GM21515 (cell line): ENCODE measurements at regions not wholly inside any gene's neighbourhood (a gene's known extent, or its start where the extent isn't known, plus 50 kb on each side); places are given as distances from the start of the nearest gene placed in this dataset.
A peak's percentile ranks its signal among the peaks of the same experiment; 100 is the strongest.

Source experiments
- ATAC-seq: cut with Tn5 transposase; IDR thresholded peaks from one replicate; pipeline ENCODE4 v1.9.1; 2021; ENCODE audit not compliant: unreplicated experiment

- no peak for ATAC-seq
These were observed 165.4 kb upstream of the SLC1A4 start for GRCh38 chr2:64823794-64824193.

DNA sequence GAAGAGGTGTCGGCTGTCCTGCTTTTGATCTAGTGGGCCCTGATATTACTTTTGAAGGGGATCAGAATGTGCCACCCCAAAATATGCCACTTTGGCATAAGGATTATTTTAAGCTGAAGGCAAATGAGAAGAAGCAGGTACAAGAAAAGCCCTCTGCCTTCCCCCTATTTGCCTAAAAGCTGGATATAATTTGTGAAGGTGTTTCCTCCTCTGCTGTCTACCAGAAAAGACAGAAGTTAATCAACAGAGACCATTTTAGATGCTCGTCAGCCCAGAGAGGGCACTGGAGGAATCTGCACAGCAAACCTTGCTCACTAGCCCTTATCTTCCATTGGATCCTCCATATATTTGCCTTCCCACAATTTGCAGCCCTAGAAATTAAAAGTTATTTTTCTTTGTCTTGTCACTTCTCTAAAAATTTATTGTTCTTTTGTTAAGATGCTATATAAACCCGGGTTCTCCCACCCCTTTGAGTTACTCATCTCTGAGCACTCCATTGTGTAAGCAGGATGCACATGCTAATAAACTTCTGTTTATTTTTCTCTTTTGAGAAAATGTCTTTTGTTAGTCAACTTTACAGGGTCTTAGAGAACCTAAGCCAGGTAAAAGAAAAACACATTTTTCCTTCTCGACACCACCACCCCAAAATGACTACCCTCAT lies 163.2 kb upstream of the SLC1A4 start:
- no peak for ATAC-seq

DNA sequence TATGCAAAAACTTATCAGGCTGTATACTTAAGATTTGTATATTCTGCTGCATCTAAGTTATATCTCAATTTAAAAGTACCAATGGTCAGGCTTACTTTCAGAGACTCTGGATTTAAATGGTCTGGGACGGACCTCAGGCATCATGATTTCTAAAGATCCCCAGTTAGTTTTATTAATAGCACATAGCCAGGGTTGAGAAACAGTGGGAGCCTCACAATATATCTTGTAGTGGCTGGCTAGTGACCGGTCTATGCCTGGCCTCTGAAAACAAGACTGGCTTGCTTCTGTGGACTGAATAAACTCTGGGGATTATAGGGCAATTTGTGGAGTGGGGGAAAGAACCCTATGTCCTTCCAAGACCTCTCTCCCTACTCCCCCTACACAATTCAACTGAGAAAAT lies 162.5 kb upstream of the SLC1A4 start:
- ATAC-seq, result no peak

- no peak for ATAC-seq
These were observed 160.9 kb upstream of the SLC1A4 start for GRCh38 chr2:64828261-64828660.

DNA sequence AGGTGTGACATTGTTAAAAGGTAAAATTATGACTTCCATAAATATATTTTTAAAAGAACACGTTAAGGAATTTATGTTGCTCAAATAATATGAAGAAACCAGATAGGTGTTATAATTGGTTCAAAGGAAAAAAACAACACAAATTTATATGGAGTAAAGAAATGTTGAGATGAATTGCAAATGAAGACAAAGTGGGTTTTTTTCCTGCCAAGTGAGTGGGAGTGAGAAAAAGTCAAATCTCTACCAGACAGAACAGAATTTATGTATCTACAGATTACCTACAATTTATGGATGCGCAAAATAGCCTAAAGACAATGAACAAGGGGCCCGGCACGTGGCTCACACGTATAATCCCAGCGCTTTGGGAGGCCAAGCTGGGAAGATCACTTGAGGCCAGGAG lies 159.7 kb upstream of the SLC1A4 start:
- ATAC-seq, result no peak

GRCh38 chr2:64831134-64831976 lies 157.8 kb upstream of the SLC1A4 start:
- ATAC-seq, result peak; percentile 76

DNA sequence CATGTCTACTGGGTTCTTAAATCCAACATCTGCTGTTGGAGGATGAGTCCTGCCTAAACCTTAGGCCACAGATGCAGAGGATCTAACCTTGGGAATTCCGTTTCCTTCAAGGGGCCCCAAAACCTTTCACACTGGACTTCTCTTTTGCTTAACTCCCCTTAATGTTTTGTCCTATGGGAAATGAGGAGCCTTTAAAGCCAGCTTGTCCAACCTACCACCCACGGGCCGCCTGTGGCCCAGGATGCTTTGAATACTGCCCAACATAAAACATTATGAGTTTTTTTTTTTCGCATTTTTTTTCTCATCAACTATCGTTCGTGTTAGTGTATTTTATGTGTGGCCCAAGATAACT lies 157.2 kb upstream of the SLC1A4 start:
- no peak for ATAC-seq

DNA sequence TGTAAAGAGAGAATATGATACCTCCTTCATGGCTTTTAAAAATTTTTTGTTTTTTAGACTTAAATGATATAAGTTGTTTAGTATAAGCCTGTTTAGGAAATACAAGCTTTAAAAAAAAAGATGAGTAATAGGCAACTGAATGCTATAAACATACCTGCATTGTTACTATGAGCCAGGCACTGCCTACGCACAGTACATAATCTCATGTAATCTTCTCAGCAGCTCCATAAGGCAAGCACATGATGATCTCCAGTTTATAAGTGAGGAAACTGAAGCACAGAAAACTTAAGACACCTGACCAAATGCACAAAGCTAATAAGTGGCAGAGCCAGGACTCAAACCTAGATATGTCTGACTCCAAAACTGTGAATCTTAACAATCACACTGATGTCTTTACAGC lies 156.3 kb upstream of the SLC1A4 start:
- ATAC-seq, result no peak

DNA sequence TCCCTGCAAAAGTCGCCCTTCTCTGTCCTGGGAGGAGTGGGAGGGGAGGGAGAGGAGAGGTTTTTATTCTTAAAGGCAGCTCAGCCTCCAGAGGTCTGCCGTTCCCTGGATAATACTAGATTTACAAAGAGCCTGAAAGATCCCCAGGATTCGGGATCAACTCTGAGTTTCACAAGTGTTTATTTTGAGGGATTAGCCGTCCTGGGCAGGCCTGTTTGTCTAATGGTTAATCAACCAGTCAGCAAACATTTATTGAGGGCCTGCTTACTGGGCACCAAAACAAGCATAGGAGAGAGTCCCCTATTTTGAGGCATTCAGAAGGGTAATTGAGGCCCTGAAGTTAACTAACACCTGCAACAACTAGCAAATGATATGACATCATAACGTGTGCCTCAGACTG lies 152.6 kb upstream of the SLC1A4 start:
- ATAC-seq, result no peak

GRCh38 chr2:64837116-64837731 lies 152.0 kb upstream of the SLC1A4 start:
- ATAC-seq, result no peak

GRCh38 chr2:64837925-64838641 lies 151.1 kb upstream of the SLC1A4 start:
- no peak for ATAC-seq

DNA sequence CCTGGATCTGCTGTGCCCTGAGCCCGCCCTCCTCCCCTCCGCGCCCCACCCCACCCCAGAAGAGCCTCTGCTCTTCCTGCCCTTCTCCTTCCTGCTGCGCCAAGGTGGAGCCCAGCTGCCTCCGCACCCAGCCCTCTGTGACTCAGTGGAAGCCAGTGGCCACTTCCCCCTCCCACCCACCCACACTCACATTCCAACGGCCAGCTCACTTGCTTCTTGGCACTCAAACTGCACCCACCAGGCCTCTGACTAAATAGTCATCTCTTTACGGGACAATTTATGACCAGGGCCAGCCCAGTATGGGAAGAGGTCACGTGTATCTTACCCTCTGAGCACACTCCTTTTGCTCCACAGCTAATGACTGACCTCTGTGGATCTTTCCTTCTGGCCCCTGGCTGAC lies 150.4 kb upstream of the SLC1A4 start:
- no peak for ATAC-seq

GRCh38 chr2:64839844-64840243 lies 149.4 kb upstream of the SLC1A4 start:
- peak; percentile 87 for ATAC-seq

DNA sequence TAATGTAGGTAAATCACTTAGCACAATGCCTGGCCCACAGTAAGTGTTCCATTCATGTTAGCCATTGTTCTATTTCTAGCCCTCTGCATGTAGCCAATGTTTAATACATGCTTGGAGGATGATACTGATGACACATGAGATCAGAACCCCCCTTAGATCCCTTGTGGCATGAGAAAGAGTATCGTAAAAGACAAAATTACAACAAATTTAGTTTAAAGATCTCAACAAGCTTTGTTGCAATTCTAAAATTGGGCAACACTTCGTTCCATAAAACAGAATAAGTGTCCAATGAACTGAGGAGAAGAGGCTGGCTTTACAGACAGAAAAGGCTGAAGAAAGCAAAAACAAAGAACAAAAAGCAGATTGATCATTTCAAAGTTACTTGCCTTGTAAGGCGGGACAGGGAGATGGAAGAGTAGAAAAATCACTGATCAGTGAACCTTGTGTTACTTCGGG lies 148.7 kb upstream of the SLC1A4 start:
- no peak for ATAC-seq

DNA sequence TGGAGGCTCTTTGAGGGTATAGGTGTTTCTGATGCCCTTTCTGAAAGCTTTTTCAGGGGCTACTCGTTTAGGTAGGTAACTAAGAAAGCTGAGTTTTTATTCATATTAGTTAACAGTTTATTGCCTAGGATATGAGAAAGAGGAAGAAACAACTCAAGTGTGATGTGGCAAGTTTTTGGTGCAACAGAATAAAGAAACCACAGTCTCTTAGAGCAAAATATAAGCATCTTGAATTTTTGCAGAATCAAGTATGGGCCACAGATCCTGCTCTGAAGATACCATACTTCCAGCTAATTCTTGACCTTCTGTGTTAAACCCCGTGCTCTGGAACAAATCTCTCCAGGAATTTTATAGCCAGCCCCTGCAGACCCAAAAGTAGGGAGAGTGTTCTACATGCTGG lies 147.7 kb upstream of the SLC1A4 start:
- no peak for ATAC-seq

- ATAC-seq, result no peak
These were observed 147.2 kb upstream of the SLC1A4 start for GRCh38 chr2:64842030-64842429.

DNA sequence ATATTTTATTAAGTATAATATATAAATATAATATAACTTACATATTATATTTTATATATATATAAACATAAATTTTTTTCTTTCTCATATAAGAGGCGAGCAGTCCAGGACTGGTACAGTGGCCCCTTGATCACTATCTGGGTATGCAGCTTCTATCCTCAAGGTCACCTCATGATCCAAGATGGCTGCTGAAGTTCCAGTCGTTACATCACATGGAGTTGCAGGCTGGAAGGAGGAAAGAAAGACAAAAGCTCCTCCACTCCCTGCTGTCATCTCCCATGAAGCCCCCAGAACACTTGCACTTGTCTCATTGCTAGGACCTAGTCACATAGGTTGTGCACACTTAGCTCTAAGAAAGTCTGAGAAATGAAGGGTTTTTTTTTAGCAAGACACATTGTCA lies 145.1 kb upstream of the SLC1A4 start:
- no peak for ATAC-seq

DNA sequence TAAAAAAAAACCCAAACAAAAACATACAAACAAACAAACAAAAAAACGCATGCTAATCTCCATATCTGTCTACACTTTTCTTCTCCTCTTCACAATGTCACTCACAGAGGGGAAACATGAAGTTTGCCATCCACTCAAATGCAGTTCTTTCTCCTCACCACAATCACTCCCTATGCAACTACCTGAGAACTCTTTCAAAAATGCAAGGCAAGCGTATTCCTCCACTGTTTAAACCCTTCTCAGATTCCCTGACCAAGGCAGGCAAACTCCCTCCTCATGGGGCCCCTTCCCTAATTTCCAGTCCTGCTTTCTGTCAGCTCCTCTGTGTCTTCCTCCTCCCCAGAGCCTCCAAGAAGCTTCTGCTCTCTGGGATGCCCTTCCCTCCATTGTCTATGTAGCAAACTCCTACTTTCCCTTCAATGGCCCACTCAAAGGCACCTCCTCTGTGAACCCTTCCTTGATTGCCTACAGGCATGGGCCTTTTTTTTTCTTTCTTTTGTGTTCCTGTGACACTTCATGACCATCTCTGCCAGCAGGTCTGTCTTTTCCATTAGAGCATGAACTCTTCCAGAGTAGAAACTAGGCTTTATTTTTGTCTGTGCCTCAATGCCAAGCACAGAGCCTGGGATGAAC lies 143.8 kb upstream of the SLC1A4 start:
- ATAC-seq, result no peak

- no peak for ATAC-seq
These were observed 143.0 kb upstream of the SLC1A4 start for GRCh38 chr2:64846177-64846576.

- ATAC-seq, result no peak
These were observed 141.3 kb upstream of the SLC1A4 start for GRCh38 chr2:64847930-64848329.

- no peak for ATAC-seq
These were observed 140.8 kb upstream of the SLC1A4 start for GRCh38 chr2:64848363-64848762.
